K562 (cell line): ENCODE measurements at regions not wholly inside any gene's neighbourhood (a gene's known extent, or its start where the extent isn't known, plus 50 kb on each side); places are given as distances from the start of the nearest gene placed in this dataset.

Experiments
- ATAC-seq: fragments of 200-7000 bp; cut with Tn5 transposase; 3 replicates; pipeline ENCODE4 v1.9.1; 2020; ENCODE audit warnings: moderate library complexity
- BruUV-seq: library from RNA; stranded (reverse); fragments of 400-500 nt; replicated peaks from 2 replicates; lab custom pipeline; 2021; lab: Mats Ljungman, UMichigan
- CTCF ChIA-PET: fragments of 300-600 bp; formaldehyde crosslinking; extraction: SDS; loops from one replicate; lab custom pipeline; 2021; ENCODE audit warnings: low intra/inter-chr PET ratio; lab: Yijun Ruan, JAX
- POLR2A ChIA-PET: fragments of 300-600, 350-650 bp; sonication (Branson Sonifier 250); formaldehyde crosslinking; extraction: SDS; loops from one replicate; lab custom pipeline; 2021; ENCODE audit warnings: antibody characterized with exemption, inconsistent platforms; lab: Yijun Ruan, JAX
- DNase-seq, 4 experiments: peaks; one replicate each; pipeline versions ENCODE4 v3.0.0 to v3.0.0-alpha.2; 2011 to 2018; ENCODE audit warnings: low spot score in 3 of 4, mixed read lengths in 3 of 4; ENCODE audit errors: extremely low read depth in 1 of 4
- FAIRE-seq: peaks from 2 replicates; lab custom pipeline; 2011; peaks lifted over from hg19 to GRCh38; lab: Jason Lieb, UNC
- H2AFZ ChIP-seq: 2 replicates; pipeline ENCODE4 v1.6.0; 2011; ENCODE audit warnings: low read depth, low read length, control low read depth, inconsistent platforms
- H3K27ac ChIP-seq: fragments of 200-600 bp; 3 replicates; pipeline ENCODE4 v1.8.0; 2011; ENCODE audit warnings: low read depth, mild to moderate bottlenecking, control low read depth, inconsistent platforms, low read length, moderate library complexity, mixed read lengths; ENCODE audit errors: extremely low read depth
- H3K27me3 ChIP-seq, 2 experiments: fragments of 300-600 bp in 1 of 2; 2 replicates in 1 of 2; 3 replicates in 1 of 2; pipeline versions ENCODE4 v1.6.0 to v1.8.0; 2011; ENCODE audit warnings: inconsistent platforms in 2 of 2, low read length in 2 of 2, mild to moderate bottlenecking in 1 of 2, mixed read lengths in 1 of 2, moderate library complexity in 1 of 2; ENCODE audit not compliant: control insufficient read depth in 2 of 2, insufficient read depth in 2 of 2
- H3K36me3 ChIP-seq: fragments of 300-600 bp; 3 replicates; pipeline ENCODE4 v1.8.0; 2011; ENCODE audit warnings: mild to moderate bottlenecking, low read length, inconsistent platforms; ENCODE audit not compliant: control insufficient read depth, insufficient read depth
- H3K4me1 ChIP-seq, 2 experiments: fragments of 200-600 bp in 1 of 2; replicated peaks in 1 of 2; 2 replicates in 1 of 2; 3 replicates in 1 of 2; pipeline versions ENCODE4 v1.5.1 to v1.8.0; 2011; ENCODE audit warnings: inconsistent platforms in 2 of 2, low read length in 2 of 2, mild to moderate bottlenecking in 1 of 2, mixed read lengths in 1 of 2, moderate library complexity in 1 of 2; ENCODE audit not compliant: control insufficient read depth in 2 of 2, insufficient read depth in 2 of 2
- H3K4me2 ChIP-seq: 2 replicates; pipeline ENCODE4 v1.6.1; 2011; ENCODE audit warnings: low read length, control low read depth, inconsistent platforms, mixed read lengths; ENCODE audit not compliant: insufficient read depth
- H3K4me3 ChIP-seq: fragments of 200-600 bp; sonication (generic), shearing (Covaris generic); 2 replicates; pipeline ENCODE4 v1.5.1; 2016; ENCODE audit warnings: control low read depth, inconsistent platforms
- H3K79me2 ChIP-seq: fragments of 200-600 bp; 3 replicates; pipeline ENCODE4 v1.8.0; 2011; ENCODE audit warnings: low read length, inconsistent platforms; ENCODE audit not compliant: control insufficient read depth, insufficient read depth
- H3K9ac ChIP-seq, 2 experiments: 2 replicates each; pipeline versions ENCODE4 v1.6.0 to v1.6.1; 2011; ENCODE audit warnings: low read depth in 2 of 2, low read length in 2 of 2, control low read depth in 1 of 2, inconsistent platforms in 1 of 2, mild to moderate bottlenecking in 1 of 2, mixed read lengths in 1 of 2; ENCODE audit not compliant: insufficient read depth in 1 of 2
- H3K9me1 ChIP-seq: one replicate; pipeline ENCODE4 v1.6.0; 2011; ENCODE audit warnings: inconsistent platforms, mild to moderate bottlenecking, low read length, moderate library complexity; ENCODE audit not compliant: control insufficient read depth, insufficient read depth
- H3K9me3 ChIP-seq: replicated peaks from 2 replicates; pipeline ENCODE4 v1.5.1; 2011; ENCODE audit warnings: low read depth, low read length, inconsistent platforms; ENCODE audit not compliant: control insufficient read depth, insufficient read depth
- H4K20me1 ChIP-seq: replicated peaks from 2 replicates; pipeline ENCODE4 v1.6.1; 2011; ENCODE audit warnings: low read length, inconsistent platforms, mixed read lengths; ENCODE audit not compliant: control insufficient read depth, insufficient read depth
- EP300 ChIP-seq: IDR thresholded peaks from 2 replicates; pipeline ENCODE4 v1.6.1; 2012; ENCODE audit warnings: low read length, improper control_type of control experiment
- HEY1 ChIP-seq: fragments of 250-450 bp; sonication (Bioruptor Pico); IDR thresholded peaks from 2 replicates; pipeline ENCODE4 v1.5.0; 2020; ENCODE audit warnings: mild to moderate bottlenecking, moderate library complexity, borderline replicate concordance
- HNRNPH1 ChIP-seq: fragments of 200-400 bp; formaldehyde crosslinking; optimal IDR thresholded peaks from 2 replicates; pipeline ENCODE3; 2017; ENCODE audit warnings: low read depth, mild to moderate bottlenecking, low read length, moderate library complexity
- MTA1 ChIP-seq: fragments of 450-650 bp; IDR thresholded peaks from 2 replicates; pipeline ENCODE4 v1.6.1; 2017; ENCODE audit warnings: borderline replicate concordance
- PTRF ChIP-seq: fragments of 450-650 bp; IDR thresholded peaks from 2 replicates; pipeline ENCODE4 v1.6.1; 2016; ENCODE audit warnings: mild to moderate bottlenecking, missing genetic modification characterization, missing compliant biosample characterization
- RFX5 ChIP-seq: IDR thresholded peaks from 2 replicates; pipeline ENCODE4 v1.6.1; 2011; ENCODE audit warnings: low read depth, mild to moderate bottlenecking, improper control_type of control experiment, low read length
- SMAD1 ChIP-seq: fragments of 150-350 bp; IDR thresholded peaks from 2 replicates; pipeline ENCODE4 v1.6.1; 2014; ENCODE audit warnings: low read length, low read depth; ENCODE audit not compliant: partially characterized antibody
- STAT5B ChIP-seq: fragments of 250-450 bp; sonication (Bioruptor Pico); IDR thresholded peaks from 2 replicates; pipeline ENCODE4 v1.8.0; 2021; ENCODE audit warnings: mild to moderate bottlenecking, inconsistent platforms
- ZNF3 ChIP-seq: fragments of 250-450 bp; sonication (Bioruptor Pico); IDR thresholded peaks from 2 replicates; pipeline ENCODE4 v1.5.0; 2021; ENCODE audit warnings: mild to moderate bottlenecking, moderate library complexity
- WGBS: fragments of 100-300 bp; shearing (Covaris generic); methylation state at CpG from one replicate; pipeline ENCODE4 v1.1.6; 2016; ENCODE audit warnings: low coverage, mixed read lengths; ENCODE audit not compliant: insufficient coverage; ENCODE audit errors: missing lambda C conversion rate; 5-methylcytosine and 5-hydroxymethylcytosine counted together
- in situ Hi-C: fragments of 300-500 bp; cut with MboI; formaldehyde crosslinking; loops from 4 replicates; pipeline ENCODE4 v1.15.0; 2018; ENCODE audit warnings: inconsistent platforms, mixed read lengths
- intact Hi-C: fragments of 100-400 bp; cut with micrococcal nuclease; formaldehyde crosslinking; loops from 2 replicates; pipeline ENCODE4 v1.14.2; 2022
- TF ChIP-seq, protein P1 (sequence below): fragments of 250-450 bp; sonication (Bioruptor Pico); IDR thresholded peaks from 2 replicates; pipeline ENCODE4 v1.8.0; 2022; ENCODE audit warnings: moderate library complexity, mild to moderate bottlenecking, inconsistent platforms
- TF ChIP-seq, protein P2 (sequence below), 2 experiments: fragments of 450-650 bp in 1 of 2; sonication (generic) in 1 of 2; formaldehyde crosslinking; conservative IDR thresholded peaks; 2 replicates each; pipeline versions ENCODE4 v1.4.0 to v1.8.1; 2020 to 2022; ENCODE audit warnings: mild to moderate bottlenecking in 1 of 2, missing genetic modification reagents in 1 of 2
- TF ChIP-seq, protein P3 (sequence below): sonication (generic); formaldehyde crosslinking; IDR thresholded peaks from 2 replicates; pipeline ENCODE4 v1.8.1; 2023; ENCODE audit warnings: mild to moderate bottlenecking, missing genetic modification reagents
- TF ChIP-seq, protein P4 (sequence below): fragments of 250-450 bp; sonication (Bioruptor Pico); IDR thresholded peaks from 2 replicates; pipeline ENCODE4 v1.4.0; 2020; ENCODE audit warnings: mild to moderate bottlenecking
- TF ChIP-seq, protein P5 (sequence below): sonication (generic); formaldehyde crosslinking; IDR thresholded peaks from 2 replicates; pipeline ENCODE4 v1.8.0; 2022; ENCODE audit warnings: mild to moderate bottlenecking, missing genetic modification reagents, borderline replicate concordance
- TF ChIP-seq, protein P6 (sequence below): sonication (generic); formaldehyde crosslinking; IDR thresholded peaks from 2 replicates; pipeline ENCODE4 v1.8.1; 2022; ENCODE audit warnings: missing genetic modification reagents

DNA sequence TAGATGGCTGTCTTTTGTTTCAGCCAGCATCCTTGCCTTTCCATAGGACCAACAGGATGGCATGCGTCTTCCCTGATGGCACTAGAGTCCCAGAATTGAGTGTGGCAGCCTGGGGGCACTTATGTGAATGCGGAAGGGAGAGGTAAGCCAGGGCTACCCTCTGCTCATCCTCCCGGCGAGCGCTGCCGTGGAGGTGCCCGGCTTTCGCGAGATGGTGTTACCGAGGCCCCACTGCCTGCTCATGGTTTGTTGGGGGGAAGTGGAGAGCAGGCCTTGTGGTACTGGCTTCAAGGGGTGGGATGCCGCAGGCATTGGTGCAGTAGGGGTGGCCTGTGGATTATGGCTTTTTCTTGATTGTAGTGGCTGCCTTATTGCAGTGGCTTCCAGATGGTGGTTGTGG lies 174.3 kb downstream of the AACS start:
- no peak for DNase-seq
- CTCF ChIA-PET: interaction anchor here (0.6 kb wide), 1 partner anchor 161 kb away, joined by 5 read pairs; no protein-coding TSS in a partner anchor
- no peak for ATAC-seq
- BruUV-seq: no TSS peak
- WGBS: 0% methylated on average over 11 of the region's 11 CpGs
- Histone ChIP-seq H4K20me1 (no peaks in the 10 kb centered on the region), H3K4me3 (no peak overlapping the region), H3K27me3 (peaks cover 5 to 34% of the 10 kb centered on the region in 2 experiments; a peak in 4 of 5 replicates), H2AFZ (no peak overlapping the region), H3K9me3 (no peaks in the 10 kb centered on the region), H3K79me2 (no peaks in the 10 kb centered on the region), H3K9me1 (no peaks in the 10 kb centered on the region), H3K36me3 (no peaks in the 10 kb centered on the region), H3K27ac (no peak overlapping the region), H3K9ac (no peak overlapping the region), H3K4me1 (no peaks in the 10 kb centered on the region), H3K4me2 (no peak overlapping the region)
- intact Hi-C loops (no loop called here), in situ Hi-C loops (no loop called here)
- POLR2A ChIA-PET: interaction anchor here (1.1 kb wide), 1 partner anchor 10 kb away, joined by 3 read pairs; no protein-coding TSS in a partner anchor
- no peak for FAIRE-seq
- TF ChIP-seq, protein P1, sequence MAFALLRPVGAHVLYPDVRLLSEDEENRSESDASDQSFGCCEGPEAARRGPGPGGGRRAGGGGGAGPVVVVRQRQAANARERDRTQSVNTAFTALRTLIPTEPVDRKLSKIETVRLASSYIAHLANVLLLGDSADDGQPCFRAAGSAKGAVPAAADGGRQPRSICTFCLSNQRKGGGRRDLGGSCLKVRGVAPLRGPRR: no peak
- TF ChIP-seq PTRF: no peak
- TF ChIP-seq, protein P2, sequence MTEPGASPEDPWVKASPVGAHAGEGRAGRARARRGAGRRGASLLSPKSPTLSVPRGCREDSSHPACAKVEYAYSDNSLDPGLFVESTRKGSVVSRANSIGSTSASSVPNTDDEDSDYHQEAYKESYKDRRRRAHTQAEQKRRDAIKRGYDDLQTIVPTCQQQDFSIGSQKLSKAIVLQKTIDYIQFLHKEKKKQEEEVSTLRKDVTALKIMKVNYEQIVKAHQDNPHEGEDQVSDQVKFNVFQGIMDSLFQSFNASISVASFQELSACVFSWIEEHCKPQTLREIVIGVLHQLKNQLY (CRISPR knock-in tag; conservative IDR thresholded peaks at IDR 0.05): no peak
- TF ChIP-seq ZNF3 (CRISPR knock-in tag): no peak
- TF ChIP-seq, protein P3, sequence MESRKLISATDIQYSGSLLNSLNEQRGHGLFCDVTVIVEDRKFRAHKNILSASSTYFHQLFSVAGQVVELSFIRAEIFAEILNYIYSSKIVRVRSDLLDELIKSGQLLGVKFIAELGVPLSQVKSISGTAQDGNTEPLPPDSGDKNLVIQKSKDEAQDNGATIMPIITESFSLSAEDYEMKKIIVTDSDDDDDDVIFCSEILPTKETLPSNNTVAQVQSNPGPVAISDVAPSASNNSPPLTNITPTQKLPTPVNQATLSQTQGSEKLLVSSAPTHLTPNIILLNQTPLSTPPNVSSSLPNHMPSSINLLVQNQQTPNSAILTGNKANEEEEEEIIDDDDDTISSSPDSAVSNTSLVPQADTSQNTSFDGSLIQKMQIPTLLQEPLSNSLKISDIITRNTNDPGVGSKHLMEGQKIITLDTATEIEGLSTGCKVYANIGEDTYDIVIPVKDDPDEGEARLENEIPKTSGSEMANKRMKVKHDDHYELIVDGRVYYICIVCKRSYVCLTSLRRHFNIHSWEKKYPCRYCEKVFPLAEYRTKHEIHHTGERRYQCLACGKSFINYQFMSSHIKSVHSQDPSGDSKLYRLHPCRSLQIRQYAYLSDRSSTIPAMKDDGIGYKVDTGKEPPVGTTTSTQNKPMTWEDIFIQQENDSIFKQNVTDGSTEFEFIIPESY (CRISPR knock-in tag): no peak
- TF ChIP-seq, protein P4, sequence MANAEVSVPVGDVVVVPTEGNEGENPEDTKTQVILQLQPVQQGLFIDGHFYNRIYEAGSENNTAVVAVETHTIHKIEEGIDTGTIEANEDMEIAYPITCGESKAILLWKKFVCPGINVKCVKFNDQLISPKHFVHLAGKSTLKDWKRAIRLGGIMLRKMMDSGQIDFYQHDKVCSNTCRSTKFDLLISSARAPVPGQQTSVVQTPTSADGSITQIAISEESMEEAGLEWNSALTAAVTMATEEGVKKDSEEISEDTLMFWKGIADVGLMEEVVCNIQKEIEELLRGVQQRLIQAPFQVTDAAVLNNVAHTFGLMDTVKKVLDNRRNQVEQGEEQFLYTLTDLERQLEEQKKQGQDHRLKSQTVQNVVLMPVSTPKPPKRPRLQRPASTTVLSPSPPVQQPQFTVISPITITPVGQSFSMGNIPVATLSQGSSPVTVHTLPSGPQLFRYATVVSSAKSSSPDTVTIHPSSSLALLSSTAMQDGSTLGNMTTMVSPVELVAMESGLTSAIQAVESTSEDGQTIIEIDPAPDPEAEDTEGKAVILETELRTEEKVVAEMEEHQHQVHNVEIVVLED (CRISPR knock-in tag): no peak
- TF ChIP-seq SMAD1: no peak
- no peak for TF ChIP-seq RFX5
- no peak for TF ChIP-seq HEY1 (CRISPR knock-in tag)
- TF ChIP-seq, protein P5, sequence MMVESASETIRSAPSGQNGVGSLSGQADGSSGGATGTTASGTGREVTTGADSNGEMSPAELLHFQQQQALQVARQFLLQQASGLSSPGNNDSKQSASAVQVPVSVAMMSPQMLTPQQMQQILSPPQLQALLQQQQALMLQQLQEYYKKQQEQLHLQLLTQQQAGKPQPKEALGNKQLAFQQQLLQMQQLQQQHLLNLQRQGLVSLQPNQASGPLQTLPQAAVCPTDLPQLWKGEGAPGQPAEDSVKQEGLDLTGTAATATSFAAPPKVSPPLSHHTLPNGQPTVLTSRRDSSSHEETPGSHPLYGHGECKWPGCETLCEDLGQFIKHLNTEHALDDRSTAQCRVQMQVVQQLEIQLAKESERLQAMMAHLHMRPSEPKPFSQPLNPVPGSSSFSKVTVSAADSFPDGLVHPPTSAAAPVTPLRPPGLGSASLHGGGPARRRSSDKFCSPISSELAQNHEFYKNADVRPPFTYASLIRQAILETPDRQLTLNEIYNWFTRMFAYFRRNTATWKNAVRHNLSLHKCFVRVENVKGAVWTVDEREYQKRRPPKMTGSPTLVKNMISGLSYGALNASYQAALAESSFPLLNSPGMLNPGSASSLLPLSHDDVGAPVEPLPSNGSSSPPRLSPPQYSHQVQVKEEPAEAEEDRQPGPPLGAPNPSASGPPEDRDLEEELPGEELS: no peak
- no peak for TF ChIP-seq EP300
- no peak for TF ChIP-seq STAT5B (CRISPR knock-in tag)
- TF ChIP-seq HNRNPH1: no peak
- TF ChIP-seq MTA1: no peak
- TF ChIP-seq, protein P6, sequence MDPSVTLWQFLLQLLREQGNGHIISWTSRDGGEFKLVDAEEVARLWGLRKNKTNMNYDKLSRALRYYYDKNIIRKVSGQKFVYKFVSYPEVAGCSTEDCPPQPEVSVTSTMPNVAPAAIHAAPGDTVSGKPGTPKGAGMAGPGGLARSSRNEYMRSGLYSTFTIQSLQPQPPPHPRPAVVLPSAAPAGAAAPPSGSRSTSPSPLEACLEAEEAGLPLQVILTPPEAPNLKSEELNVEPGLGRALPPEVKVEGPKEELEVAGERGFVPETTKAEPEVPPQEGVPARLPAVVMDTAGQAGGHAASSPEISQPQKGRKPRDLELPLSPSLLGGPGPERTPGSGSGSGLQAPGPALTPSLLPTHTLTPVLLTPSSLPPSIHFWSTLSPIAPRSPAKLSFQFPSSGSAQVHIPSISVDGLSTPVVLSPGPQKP: no peak
